Fibroblast of villous mesenchyme (primary cell): ENCODE measurements at regions not wholly inside any gene's neighbourhood (a gene's known extent, or its start where the extent isn't known, plus 50 kb on each side); places are given as distances from the start of the nearest gene placed in this dataset.

Experiments
- DNase-seq: peaks from one replicate; pipeline ENCODE4 v3.0.0-alpha.2; 2010; ENCODE audit warnings: low read depth
- H3K4me3 ChIP-seq: 2 replicates; pipeline ENCODE4 v1.5.1; 2011; ENCODE audit warnings: low read depth, mild to moderate bottlenecking, low read length
- TF ChIP-seq, protein P1 (sequence below): IDR thresholded peaks from 2 replicates; pipeline ENCODE4 v1.5.1; 2012; ENCODE audit warnings: low read depth, mild to moderate bottlenecking, low read length; ENCODE audit not compliant: insufficient read depth

DNA sequence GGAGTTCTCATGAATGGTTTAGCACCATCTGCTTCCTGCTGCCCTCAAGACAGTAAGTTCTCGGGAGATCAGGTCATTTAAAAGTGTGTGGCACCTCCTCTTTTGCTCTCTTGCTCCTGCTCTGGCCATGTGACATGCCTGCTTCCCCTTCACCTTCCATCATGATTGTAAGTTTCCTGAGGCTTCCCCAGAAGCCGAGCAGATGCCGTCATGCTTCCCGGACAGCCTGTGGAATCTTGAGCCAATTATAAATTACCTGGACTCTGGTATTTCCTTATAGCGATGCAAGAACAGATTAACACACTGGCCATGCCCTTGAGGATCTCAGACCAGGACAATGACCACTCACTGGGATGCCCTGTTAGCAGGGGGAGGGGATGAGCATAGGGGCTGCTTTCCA, 212.3 kb downstream of the MATN1 start:
- DNase-seq = no peak
- H3K4me3 ChIP-seq = no peak overlapping the region
- TF ChIP-seq, protein P1, sequence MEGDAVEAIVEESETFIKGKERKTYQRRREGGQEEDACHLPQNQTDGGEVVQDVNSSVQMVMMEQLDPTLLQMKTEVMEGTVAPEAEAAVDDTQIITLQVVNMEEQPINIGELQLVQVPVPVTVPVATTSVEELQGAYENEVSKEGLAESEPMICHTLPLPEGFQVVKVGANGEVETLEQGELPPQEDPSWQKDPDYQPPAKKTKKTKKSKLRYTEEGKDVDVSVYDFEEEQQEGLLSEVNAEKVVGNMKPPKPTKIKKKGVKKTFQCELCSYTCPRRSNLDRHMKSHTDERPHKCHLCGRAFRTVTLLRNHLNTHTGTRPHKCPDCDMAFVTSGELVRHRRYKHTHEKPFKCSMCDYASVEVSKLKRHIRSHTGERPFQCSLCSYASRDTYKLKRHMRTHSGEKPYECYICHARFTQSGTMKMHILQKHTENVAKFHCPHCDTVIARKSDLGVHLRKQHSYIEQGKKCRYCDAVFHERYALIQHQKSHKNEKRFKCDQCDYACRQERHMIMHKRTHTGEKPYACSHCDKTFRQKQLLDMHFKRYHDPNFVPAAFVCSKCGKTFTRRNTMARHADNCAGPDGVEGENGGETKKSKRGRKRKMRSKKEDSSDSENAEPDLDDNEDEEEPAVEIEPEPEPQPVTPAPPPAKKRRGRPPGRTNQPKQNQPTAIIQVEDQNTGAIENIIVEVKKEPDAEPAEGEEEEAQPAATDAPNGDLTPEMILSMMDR = no peak

DNA sequence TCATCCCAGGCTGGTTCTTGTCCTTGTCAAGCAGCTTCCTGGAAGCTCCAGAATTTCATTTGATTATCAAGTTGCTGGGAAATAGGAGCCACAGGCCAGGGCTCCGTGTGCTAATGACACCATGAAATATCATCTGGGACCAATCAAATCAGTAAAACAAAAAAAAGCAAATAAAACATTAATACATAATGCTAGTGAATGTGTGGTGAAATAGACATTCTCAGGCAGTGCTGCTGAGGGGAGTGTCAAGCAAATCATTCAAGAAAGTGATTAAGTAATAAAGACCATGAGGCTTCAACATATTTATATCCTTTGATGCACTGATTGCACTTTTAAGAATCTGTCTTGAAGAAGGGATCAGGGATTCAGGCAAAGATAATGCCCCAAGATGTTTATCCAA, 213.7 kb downstream of the MATN1 start:
- TF ChIP-seq, protein P1 = no peak

DNA sequence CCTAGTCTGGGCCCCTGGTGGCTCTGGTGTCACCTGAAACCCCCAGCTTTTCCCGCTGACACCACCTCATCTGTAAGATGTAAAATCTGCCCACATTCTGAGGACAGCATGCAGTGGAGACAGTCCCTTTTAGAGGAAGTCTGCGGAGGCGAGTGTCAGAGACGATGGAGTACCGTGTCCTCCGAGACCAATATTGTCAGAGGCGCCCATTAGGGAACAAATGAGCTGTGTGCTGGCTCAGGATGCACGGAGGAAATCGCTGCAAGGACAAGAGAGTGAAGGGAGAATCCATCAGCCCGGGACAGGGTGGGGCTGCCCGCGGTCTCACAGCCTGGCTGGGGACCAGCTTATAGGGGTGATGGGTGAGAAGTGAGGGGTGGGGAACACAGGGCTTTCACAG, 214.8 kb downstream of the MATN1 start:
- TF ChIP-seq, protein P1 = no peak
- H3K4me3 ChIP-seq = no peak overlapping the region
- DNase-seq = no peak

More for the DNA sequence above, 213.7 kb downstream of the MATN1 start:
- DNase-seq = no peak
- no peak overlapping the region for H3K4me3 ChIP-seq

DNA sequence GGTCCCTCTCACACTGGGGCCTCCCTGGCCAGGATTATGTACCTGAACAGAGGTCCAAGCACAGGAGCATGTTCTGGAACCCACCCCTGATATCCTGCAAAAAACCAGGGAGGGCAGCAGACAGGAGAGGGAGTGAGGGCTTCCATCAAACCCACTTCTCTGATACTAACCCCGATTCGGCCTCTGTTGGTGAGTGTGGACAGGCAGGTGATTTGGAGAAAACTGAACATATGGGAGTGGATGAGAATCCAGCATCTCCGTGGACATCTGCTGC, 215.3 kb downstream of the MATN1 start:
- no peak for DNase-seq
- H3K4me3 ChIP-seq = no peak overlapping the region
- TF ChIP-seq, protein P1 = no peak

DNA sequence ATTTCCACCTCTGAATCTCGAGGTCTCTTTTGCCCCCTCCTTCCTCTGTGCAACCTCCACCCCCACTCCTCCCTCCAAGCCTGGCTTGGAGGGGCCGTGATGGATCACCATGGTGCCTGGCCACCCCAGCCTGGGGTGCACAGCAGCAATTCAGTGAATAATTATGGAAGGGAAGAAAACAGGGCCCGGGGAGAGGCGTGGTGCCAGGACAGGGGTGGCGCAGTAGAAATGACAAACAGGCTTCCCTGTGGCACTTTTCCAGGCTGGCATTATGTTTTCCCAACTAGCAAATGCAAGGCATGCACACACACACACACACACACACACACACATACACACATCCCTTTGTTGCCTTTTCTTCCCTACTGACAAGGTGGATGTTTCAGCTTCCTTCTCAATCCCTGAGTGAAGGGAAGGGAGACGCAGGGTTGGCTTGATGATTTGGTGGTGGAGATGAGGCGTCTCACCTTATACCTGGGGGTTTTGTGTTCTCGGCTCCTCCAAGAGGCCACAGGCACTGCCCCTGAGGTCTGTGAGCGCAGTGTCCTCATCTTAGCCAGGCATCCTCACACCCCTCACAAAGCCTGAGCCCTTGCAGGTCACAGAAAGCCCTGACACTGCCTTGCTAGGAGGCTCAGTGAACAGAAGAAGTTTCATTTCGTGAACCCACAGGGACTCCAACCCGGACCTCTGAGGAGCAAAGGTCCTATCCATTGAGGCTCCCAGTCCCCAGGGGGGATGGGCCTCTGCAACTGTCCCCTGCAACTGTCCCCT, 215.8 kb downstream of the MATN1 start:
- TF ChIP-seq, protein P1 = no peak
- H3K4me3 ChIP-seq = no peak overlapping the region
- no peak for DNase-seq

DNA sequence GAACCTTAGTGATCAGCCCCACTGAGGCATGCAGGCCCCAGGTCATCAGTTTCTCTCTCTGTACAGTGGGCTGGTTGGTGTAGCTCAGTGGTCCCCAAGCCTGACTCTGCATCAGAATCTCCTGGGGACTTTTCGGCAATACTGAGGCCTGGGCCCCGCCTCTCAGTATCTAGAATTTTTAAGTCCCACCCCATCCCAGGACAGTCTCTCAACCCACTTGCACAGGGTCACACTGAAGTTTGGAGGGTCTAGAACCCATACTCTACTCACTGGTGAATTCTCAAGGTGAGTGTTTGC, 216.4 kb downstream of the MATN1 start:
- no peak overlapping the region for H3K4me3 ChIP-seq
- DNase-seq = no peak
- TF ChIP-seq, protein P1 = no peak
